ENCODE measurements at regions not wholly inside any gene's neighbourhood (a gene's known extent, or its start where the extent isn't known, plus 50 kb on each side); places are given as distances from the start of the nearest gene placed in this dataset.

- no peak for TF ChIP-seq CTCF (IDR thresholded peaks at IDR 0.05; ENCODE audit: low read depth, low read length)
- no peak for DNase-seq (ENCODE audit: extremely low read depth, low read depth)
These were observed 174.8 kb upstream of the CHODL start for GRCh38 chr21:18069875-18070274.

GRCh38 chr21:18060402-18060801 lies 184.2 kb upstream of the CHODL start:
- TF ChIP-seq CTCF (IDR thresholded peaks at IDR 0.05; ENCODE audit: low read depth, low read length), result no peak
- DNase-seq (ENCODE audit: extremely low read depth, low read depth), result no peak

GRCh38 chr21:18058731-18059398 lies 185.8 kb upstream of the CHODL start:
- DNase-seq (ENCODE audit: extremely low read depth, low read depth), result no peak
- no peak for TF ChIP-seq CTCF (IDR thresholded peaks at IDR 0.05; ENCODE audit: low read depth, low read length)

GRCh38 chr21:18053151-18053550 lies 191.5 kb upstream of the CHODL start:
- no peak for DNase-seq (ENCODE audit: extremely low read depth, low read depth)
- no peak for TF ChIP-seq CTCF (IDR thresholded peaks at IDR 0.05; ENCODE audit: low read depth, low read length)

GRCh38 chr21:18049461-18049860 lies 195.2 kb upstream of the CHODL start:
- DNase-seq (ENCODE audit: extremely low read depth, low read depth), result no peak
- TF ChIP-seq CTCF (IDR thresholded peaks at IDR 0.05; ENCODE audit: low read depth, low read length), result no peak

GRCh38 chr21:18041012-18041411 lies 203.6 kb upstream of the CHODL start:
- no peak for DNase-seq (ENCODE audit: extremely low read depth, low read depth)
- no peak for TF ChIP-seq CTCF (IDR thresholded peaks at IDR 0.05; ENCODE audit: low read depth, low read length)

- TF ChIP-seq CTCF (IDR thresholded peaks at IDR 0.05; ENCODE audit: low read depth, low read length), result no peak
- DNase-seq (ENCODE audit: extremely low read depth, low read depth), result no peak
These were observed 211.1 kb upstream of the C21orf91 start for GRCh38 chr21:18030248-18030647.

Data from AG09319 (cell line).